Stimulated activated CD8-positive, alpha-beta memory T cell treated with anti-CD3 and anti-CD28 coated beads, Interleukin-12 subunit alpha, Interleukin-12 subunit beta, amount 100 ng/mL, for 24 hours (primary cell): ENCODE measurements at regions not wholly inside any gene's neighbourhood (a gene's known extent, or its start where the extent isn't known, plus 50 kb on each side); places are given as distances from the start of the nearest gene placed in this dataset.

ENCODE experiments used
- DNase-seq: peaks from one replicate; pipeline ENCODE4 v3.0.0-alpha.2; 2020; ENCODE audit errors: extremely low read depth

DNA sequence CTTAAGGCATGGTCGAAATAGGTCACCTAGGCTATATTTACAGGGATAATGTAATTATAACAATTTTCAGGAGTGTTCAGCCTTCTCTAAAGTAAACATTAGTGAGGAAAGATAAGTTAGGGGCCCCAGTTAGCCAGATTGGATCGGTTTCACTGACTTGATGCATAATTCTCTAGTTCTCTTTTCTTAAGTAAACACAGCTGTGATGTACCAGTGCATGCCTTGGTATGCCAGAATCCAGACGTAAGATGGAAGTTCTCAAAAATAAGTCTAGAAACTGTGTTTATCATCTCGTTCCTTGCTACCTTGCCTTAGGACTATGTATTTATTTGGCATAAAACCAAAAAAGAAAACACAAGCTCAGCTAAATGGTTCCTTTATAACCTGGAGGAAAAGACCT lies 442.2 kb upstream of the CLINT1 start:
- no peak for DNase-seq

DNA sequence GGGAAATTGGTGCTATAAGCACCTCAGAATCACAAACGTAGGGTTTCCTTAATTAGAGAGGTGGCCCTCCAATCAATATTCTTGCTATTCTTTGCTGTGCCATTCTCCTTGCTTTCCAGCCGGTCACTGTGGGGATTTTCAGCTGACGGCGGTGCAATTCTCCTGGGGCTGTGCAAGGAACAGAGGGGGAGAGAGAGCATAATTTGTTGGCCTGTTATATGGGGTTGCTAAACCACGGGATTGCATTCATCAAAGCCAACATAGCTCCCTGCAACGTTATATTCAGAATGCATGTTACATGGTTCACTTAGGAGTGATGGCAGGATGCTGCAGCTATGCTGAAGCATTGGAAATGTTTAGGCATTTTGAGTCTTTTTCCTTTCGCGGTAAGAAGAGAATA lies 441.3 kb upstream of the CLINT1 start:
- DNase-seq, result no peak

DNA sequence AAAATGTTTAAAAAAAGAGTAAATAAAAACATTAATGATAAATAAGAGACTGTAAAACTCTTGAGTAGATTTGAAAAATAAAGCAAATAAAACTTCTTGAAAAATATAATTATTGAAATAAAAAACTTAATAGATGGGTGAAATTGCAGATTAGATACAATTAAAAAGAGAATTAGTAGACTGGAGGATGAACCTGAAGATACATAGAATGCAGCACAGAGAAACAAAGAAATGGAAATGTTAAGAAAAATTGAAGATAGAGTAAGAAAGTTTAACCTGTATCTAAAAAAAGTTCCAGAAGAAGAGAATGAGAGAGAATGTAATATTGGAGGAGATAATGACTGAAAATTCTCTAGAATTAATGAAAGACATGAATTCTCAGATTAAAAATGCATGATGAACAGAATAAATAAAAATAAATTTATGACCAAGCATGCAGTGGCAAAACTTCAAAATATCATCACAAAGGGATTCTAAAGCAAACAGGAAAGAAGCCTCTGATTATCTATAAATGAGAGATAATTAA lies 438.1 kb upstream of the CLINT1 start:
- DNase-seq, result no peak

DNA sequence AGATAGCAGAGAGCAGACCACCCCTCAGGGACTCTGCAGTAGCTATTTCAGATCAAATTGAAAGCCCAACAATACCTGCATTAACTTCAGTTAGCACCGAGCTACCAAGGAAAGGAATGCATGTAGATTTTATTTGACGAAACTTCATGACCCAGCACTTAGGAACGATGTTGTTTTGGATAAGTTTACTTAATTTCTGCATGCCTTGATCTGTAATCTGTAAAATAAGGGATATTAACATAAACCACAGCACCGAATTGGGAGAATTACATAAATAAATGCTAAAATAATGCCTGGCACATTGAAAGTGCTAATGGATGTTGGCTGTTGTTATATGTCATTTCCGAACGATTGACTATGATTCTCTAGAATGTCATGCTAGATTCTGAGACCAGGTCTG lies 435.8 kb upstream of the CLINT1 start:
- DNase-seq, result no peak

DNA sequence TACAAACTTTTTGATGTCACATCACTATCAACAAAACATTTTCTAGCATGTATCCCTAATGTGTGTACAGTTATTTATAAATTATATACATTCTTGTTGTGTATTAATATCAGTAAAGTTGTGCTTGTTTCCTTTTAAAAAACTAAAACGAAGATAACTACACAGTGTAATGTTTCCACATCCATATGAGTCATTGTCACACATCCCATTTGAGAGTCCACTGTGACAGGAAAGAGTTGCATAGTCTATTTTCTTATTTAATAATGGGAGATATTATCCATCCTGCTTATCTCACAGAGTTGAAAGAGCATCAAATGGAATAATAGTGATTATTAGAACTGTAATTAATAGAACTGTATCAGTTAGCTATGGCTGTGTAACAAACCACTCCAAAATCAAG lies 434.0 kb upstream of the CLINT1 start:
- no peak for DNase-seq

DNA sequence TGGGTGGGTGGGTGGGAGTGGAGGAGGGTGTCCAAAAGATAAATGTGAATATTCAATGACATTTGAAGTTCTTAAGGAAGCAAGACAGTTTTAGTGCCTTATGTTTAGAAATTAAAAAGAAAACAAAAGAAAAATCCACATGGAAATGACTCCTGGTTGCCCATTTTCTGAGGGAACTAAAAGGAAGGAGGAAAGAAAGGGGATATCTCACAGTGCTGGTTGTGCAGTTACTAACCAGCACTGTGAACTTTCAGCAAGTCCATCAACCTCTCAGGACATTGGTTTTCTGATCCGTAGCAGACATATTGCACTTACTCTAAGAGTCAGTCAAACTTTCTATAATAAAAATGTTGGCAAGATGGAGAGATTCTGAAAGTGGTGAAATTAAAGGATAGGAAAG lies 431.0 kb upstream of the CLINT1 start:
- DNase-seq, result no peak

DNA sequence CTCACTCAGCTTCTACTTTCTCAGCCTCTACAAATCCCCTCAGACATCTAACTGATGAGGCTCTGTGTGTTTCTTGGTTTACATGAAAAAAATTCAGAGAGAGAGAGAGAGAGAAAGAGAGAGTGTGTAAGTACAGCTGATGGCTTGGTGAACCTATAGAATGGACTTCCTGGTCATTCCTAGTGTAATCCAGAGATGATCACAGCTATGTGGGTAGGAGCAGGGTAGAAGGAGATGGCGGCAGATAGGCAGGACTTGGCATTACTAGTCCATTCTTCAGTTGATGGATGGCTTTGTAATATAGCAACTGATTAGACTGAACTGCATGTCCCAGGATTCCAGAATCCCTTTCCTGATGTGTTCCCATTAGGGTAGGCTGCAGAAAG lies 429.3 kb upstream of the CLINT1 start:
- DNase-seq, result no peak

DNA sequence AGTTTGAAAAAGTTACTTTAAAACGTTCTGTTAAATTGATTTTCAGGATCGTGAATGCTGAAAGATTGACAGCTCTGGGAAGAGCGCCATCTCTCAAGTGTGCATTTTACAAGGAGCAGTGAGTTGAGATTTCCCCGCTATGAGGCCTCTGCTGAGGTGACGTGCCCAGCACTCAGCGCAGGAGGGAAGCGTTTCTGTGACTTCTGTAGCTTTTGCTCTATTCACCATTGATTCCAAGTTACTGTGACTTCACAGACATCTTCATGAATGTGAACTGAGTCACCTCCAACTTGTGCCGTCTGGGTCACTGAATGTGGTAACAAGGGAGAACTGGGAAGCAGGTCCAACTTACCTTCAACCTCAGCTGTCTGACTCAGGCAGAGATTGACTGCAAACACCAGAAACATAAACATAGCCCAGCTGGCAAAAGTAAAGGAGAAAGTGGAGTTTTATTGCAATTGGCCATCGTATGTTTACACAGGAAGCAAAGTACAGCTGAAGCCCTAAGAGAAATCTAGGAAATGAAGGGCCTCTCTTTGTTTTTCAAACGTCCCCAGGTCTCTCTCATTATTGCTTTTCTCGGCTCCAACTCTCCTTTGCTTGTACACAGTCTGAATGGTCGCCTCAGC lies 428.8 kb upstream of the CLINT1 start:
- DNase-seq, result no peak

DNA sequence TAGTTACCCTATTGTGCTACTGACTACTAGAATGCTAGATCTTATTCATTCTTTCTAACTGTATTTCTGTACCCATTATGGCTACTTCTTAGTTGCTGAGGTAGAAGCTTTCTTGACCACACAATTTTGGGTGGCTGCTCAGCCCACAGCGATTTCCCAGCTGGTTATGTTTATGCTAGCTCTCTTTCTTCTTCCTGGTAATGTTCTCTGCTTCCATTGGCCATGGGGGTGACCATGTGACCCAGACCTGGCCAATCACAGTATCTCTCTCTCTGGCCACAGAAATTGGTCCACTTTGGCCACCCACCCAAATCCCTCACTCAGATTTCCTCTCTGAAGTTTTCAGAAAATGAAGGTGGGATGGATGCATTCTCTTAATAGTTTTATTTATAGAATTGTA lies 427.9 kb upstream of the CLINT1 start:
- no peak for DNase-seq

DNA sequence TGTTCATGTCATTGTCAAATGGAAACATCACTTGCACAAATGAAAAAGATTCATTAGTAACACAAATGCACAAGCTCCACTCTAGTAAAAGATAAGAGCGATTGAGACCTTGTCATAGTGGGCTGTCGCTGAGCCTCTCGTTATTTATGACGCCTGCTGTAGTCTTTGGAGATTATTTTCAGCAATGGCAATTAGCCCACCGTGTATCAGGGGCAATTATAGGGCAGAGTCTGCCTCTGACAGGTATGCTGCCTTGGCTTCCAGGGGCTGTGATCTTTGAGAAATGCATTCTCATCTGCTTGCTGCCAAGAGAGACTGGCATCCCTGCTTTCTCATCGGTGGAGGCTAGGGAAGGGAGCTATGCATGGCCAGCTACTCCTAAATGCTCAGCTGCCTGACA lies 426.8 kb upstream of the CLINT1 start:
- DNase-seq, result no peak

DNA sequence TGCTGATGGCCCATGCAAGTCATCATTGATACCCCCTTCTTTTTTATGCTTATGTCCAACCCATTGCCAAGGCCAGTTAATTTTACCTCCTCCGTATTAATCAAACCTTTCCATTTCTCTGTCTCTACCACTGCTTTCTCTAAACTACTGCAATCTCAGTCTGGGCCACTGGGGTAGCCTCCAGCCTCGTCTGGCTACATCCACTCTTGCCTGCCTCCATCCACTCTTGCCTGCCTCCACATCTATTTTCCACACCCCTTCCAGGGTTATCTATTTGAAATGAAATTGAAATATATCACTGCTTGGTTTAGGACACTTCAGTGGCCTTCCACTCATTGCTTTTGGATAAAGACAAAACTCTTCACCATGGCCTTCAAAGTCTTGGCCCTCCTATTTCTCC lies 425.3 kb upstream of the CLINT1 start:
- no peak for DNase-seq

DNA sequence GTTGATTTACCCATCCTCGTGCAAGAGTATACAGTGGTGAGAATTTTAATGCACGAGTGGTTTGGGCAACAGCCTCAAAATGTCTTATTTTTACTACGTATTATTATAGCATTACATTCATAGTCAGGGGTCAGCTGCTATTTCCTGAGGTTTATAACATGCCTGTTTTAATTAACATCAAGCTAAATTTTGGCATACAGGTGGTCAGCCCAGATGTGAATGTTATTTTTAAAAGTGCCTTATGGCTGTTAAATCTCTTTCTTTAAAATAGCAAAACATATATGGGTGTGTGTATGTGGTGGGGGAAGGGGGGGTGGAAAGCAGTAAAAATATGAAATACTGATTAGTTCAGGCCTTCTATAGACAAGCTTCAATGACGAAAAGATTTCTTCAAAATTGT lies 424.5 kb upstream of the CLINT1 start:
- no peak for DNase-seq

DNA sequence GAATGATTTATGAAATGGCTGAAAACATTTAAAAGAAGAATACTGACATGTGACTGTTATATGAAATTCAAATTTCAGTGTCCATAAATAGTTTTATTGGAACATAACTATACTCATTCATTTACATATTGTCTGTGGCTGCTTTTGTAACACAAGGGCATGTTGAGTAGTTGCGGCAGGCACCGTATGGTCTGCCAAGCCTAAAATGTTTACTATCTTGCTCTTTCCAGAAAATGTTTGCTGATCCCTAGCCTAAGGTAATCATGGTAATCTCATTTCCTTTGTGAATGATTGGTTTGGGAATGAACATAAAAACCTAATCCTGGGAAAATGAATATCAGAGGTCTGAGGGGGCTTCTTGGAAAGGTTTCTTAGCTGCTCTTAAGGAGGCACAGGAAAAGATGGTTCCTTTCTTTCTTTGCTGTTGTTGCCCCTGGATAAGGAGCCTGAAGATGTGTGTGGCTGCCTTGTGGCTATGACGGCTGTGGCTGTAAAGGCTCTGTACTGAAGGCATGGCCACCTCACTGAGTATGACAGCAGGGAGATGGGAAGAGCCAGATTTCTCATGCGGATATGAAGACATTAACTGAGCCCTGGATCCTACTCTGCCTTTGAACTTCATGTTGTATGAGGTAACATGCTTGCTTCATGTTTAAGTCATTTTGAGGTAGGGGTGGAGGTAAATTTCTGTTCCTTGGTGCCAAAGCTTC lies 419.4 kb upstream of the CLINT1 start:
- no peak for DNase-seq

DNA sequence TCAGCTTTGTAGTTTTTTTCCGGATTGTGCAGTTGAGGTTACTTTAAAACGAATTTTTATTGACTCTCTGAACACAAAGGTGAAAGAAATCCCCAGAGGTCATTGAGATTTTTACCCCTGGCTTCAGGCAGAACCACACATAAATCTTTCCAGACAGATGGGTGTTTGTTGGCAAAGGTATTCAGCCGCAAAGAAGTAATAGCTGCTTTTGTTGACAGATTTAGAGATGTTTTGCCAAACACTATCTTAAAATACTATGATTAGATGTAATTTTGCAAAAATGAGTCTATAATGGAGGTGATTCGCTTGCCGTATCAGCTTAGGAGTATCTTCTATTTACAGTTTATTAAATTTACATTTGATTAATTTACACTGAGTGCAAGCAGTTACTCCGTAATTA lies 418.3 kb upstream of the CLINT1 start:
- no peak for DNase-seq

DNA sequence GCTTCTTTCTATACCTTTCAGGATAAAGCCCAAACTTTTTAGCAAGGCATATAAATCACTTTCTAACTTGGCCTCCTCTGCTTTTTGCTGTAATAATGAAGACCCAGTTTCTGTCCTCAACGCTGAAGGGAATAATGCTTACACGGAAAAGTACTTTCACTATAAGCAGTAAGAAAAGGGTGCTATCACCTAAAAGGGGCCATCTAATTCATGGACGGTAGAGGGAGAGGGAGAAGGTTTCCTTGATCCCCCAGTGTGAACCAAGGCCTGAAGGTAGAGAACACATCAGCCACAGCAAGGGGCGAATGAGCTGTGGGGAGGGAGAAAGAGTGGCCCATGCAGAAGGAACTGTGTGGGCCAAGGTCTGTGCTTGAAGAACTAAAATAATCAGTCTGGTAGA lies 417.7 kb upstream of the CLINT1 start:
- DNase-seq, result no peak

DNA sequence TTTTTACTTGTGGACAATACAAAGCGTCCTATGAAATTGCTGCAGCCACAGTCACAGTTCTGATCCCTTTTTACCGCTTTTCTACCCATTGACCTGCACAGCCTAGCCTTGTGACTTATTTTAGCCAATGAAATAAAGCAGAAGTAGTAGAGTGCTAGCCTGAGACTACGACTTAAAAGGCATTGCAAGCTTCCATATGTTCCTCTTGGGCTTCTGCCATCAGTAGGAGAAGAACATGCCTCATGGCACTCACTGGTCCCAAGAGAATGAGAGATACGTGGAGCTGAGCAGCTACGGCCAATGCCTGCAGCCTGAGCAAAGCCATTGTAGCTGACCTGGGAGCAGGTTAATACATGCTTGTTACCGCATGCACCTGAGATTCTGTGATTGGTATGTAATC lies 416.6 kb upstream of the CLINT1 start:
- no peak for DNase-seq

DNA sequence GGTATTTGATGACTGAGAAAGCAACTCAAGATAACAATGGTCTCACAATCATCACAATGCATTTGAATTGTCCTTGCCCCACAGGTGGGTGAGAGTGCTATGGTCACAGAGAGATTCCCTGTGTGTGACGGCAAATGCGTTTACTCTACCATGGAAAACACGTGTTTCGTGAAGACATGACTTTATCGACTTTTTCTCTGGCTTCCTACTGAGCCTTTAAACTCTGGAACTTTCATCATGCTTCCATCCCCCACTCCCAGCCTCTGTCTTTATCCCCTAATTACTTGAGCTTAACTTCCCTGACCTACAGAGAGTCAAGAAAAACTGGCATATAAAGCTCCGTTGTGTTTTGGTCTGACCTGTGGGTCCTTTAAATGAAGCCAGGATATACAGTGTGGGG lies 414.1 kb upstream of the CLINT1 start:
- DNase-seq, result no peak

DNA sequence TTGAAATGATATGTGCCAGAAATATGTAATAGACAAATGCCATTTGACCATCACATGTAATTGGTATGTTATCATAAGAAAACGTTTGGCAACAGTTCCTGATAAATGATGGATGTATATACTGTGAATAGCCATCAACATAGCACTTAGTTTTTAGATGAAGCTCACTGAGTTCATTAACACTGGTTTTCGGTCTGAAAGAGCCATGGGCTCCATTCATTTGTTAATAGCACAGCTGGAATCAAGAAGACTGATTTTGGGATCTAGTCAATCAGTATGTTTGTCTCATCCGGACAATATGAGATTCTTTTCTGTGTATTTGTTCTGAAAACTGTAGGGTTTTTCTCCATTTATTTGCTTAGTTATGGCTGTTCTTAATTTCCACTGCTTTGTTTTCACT lies 413.5 kb upstream of the CLINT1 start:
- no peak for DNase-seq

DNA sequence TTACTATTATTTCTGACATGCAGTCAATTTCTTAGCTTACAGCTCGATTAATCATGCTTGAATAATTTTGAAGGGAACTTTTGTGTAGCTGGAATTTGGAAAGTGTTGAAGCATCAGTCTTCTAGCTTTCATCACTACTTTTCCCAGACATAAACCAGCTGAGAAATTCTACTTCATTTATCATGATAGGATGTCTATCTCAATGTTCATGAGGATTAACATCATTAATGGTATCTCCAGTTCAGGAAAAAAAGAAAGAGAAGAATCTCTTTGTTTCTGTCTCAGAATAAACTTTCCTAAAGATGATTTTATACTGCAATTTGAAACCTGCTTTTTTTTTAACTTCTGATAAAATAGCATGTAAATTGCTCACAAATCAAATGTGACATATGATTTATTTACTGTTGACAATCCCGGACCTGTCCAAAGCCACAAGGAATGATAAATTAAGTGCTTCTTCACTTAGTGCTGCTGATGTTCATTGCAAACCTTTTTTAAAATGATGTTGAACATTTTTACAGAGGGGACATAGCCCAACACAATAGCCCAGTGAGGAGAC lies 412.1 kb upstream of the CLINT1 start:
- no peak for DNase-seq

DNA sequence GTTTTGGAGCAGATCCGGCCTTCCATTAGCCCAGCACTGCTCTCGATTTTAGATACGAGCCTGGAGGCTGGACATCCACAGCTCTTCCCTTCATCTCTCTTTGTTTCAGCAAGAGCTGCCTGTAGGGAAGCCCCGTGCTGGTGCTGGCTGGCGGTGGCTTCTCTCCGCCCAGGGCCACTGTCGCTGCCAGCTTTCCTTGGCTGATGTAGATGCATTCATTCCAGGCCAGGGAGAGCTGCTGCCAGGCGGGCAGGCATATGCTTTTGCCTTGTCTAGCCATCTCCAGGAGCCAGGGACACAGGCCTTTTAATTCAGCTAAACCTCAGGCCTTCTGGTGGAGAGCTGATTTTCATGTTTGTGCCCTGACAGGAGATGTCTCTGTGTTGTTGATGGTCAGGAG lies 409.3 kb upstream of the CLINT1 start:
- DNase-seq, result no peak

DNA sequence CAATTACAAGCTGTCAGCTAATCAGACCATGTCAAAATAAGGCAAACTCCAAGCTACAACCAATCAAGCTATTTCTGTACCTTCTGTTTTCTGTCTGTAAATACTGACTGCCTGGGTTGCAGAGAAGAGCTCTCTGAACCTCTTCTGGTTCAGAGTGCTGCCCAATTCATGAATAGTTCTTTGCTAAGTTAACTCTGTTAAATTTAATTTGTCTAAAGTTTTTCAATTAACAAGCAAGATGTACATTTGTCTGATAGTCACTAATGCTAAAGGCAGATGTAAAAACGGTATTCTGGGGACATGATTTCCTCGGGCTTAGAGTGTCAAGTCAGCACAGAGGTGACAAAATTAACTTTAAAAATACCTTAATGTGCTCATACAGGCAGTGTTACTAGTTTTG lies 408.3 kb upstream of the CLINT1 start:
- DNase-seq, result no peak

DNA sequence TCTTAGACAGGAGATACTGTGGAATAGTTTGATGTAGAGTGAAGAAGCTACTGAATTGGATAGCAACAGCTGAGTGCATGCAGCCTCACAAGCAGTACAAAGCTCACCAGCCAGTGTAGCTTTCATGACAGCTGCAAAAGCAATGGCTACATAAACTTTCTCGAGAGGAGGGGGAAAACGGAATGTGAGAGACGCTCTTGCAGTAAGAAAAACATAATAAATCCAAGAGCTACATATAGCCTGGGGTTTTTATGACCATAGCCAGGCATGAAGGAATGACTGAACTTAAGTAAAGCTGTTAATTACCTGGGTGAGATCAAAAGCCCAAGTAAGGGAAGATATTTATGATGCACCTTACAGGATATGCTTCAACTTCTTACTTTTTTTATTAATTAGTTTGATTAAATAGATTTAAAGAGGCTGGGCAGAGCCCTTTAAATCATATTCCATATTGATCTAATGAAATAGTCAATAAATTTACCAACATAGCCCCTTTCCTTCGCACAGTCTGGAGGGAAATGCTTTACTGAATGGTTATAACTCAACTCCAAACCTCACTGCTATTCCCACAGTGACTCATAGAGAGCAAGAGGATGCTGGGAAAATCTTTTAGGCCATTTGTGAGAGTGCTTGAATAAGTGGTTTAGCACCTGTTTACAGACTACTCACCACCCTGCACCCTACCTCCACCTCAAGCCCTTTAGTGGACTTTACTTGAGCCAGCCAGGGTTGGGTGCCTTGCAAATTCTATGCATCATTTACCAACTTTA lies 407.2 kb upstream of the CLINT1 start:
- no peak for DNase-seq

DNA sequence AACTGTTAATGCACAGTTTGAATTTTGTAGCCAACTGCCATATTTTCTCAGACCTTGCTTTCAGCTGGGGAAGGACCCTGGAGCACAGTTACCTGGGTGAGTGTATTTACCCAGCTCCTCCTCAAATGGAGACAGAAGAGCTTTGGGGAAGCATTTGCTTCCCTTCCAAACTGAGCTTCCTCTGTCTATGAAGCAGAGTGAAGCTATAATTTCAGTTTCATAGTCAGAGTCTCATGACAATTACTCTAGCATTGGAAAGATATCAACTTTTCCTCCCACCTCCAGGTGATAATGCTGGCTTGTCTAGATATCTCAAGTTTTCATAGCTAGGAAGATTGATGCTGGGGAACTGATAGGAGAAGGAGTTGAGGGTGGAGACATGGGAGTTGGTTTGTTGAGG lies 406.4 kb upstream of the CLINT1 start:
- DNase-seq, result no peak
